ENCODE measurements at regions not wholly inside any gene's neighbourhood (a gene's known extent, or its start where the extent isn't known, plus 50 kb on each side); places are given as distances from the start of the nearest gene placed in this dataset.

GRCh38 chr21:14598065-14598464 is 52.0 kb upstream of the SAMSN1 start:
- no peak for TF ChIP-seq CTCF (IDR thresholded peaks at IDR 0.05; ENCODE audit: partially characterized antibody, unreplicated experiment)
- DNase-seq: no peak
- Mint-ChIP-seq H3K4me3 (ENCODE audit: unreplicated experiment) (no peak overlapping the region), H3K9me3 (ENCODE audit: unreplicated experiment) (no peaks in the 10 kb centered on the region), H3K27me3 (ENCODE audit: unreplicated experiment) (no peaks in the 10 kb centered on the region), H3K36me3 (ENCODE audit: unreplicated experiment) (no peaks in the 10 kb centered on the region), H3K27ac (ENCODE audit: unreplicated experiment) (no peak overlapping the region), H3K4me1 (ENCODE audit: low read depth, unreplicated experiment) (no peaks in the 10 kb centered on the region)
